ENCODE measurements at regions not wholly inside any gene's neighbourhood (a gene's known extent, or its start where the extent isn't known, plus 50 kb on each side); places are given as distances from the start of the nearest gene placed in this dataset.

- TF ChIP-seq REST (IDR thresholded peaks at IDR 0.05; ENCODE audit: borderline replicate concordance), result no peak
- TF ChIP-seq CTCF (IDR thresholded peaks at IDR 0.05; ENCODE audit: poor library complexity, severe bottlenecking), result no peak
- TF ChIP-seq POLR2AphosphoS5 (IDR thresholded peaks at IDR 0.05), result no peak
Measured at GRCh38 chr12:75783093-75783877, 248.3 kb downstream of the PHLDA1 start.

All from neural cell (in vitro differentiated cells).